ENCODE measurements at regions not wholly inside any gene's neighbourhood (a gene's known extent, or its start where the extent isn't known, plus 50 kb on each side); places are given as distances from the start of the nearest gene placed in this dataset.

GRCh38 chr5:68587171-68587570 is 371.6 kb downstream of the PIK3R1 start:
- no peak for DNase-seq (ENCODE audit: low read depth)

- no peak for DNase-seq (ENCODE audit: low read depth)
These were observed 376.3 kb downstream of the PIK3R1 start for GRCh38 chr5:68591850-68592249.

- no peak for DNase-seq (ENCODE audit: low read depth)
These were observed 376.8 kb downstream of the PIK3R1 start for GRCh38 chr5:68592351-68592750.

GRCh38 chr5:68593211-68593671 is 377.7 kb downstream of the PIK3R1 start:
- DNase-seq (ENCODE audit: low read depth), result no peak

GRCh38 chr5:68612972-68613371 is 397.4 kb downstream of the PIK3R1 start:
- DNase-seq (ENCODE audit: low read depth), result no peak

GRCh38 chr5:68618501-68618900 is 402.9 kb downstream of the PIK3R1 start:
- DNase-seq (ENCODE audit: low read depth), result no peak

- DNase-seq (ENCODE audit: low read depth), result no peak
These were observed 411.4 kb downstream of the PIK3R1 start for GRCh38 chr5:68627001-68627400.

- DNase-seq (ENCODE audit: low read depth), result no peak
These were observed 412.7 kb downstream of the PIK3R1 start for GRCh38 chr5:68628082-68628814.

GRCh38 chr5:68630354-68630753 is 414.8 kb downstream of the PIK3R1 start:
- no peak for DNase-seq (ENCODE audit: low read depth)

- no peak for DNase-seq (ENCODE audit: low read depth)
These were observed 416.3 kb downstream of the PIK3R1 start for GRCh38 chr5:68631884-68632283.

GRCh38 chr5:68641211-68641610 is 425.7 kb downstream of the PIK3R1 start:
- DNase-seq (ENCODE audit: low read depth), result no peak

GRCh38 chr5:68643064-68643463 is 427.5 kb downstream of the PIK3R1 start:
- DNase-seq (ENCODE audit: low read depth), result no peak

GRCh38 chr5:68644971-68645370 is 429.4 kb downstream of the PIK3R1 start:
- DNase-seq (ENCODE audit: low read depth), result no peak

GRCh38 chr5:68646144-68646543 is 430.6 kb downstream of the PIK3R1 start:
- DNase-seq (ENCODE audit: low read depth), result no peak

GRCh38 chr5:68647743-68648142 is 432.2 kb downstream of the PIK3R1 start:
- no peak for DNase-seq (ENCODE audit: low read depth)

GRCh38 chr5:68648944-68649857 is 433.6 kb downstream of the PIK3R1 start:
- DNase-seq (ENCODE audit: low read depth), result no peak

GRCh38 chr5:68652534-68652965 is 437.0 kb downstream of the PIK3R1 start:
- no peak for DNase-seq (ENCODE audit: low read depth)

GRCh38 chr5:68653471-68653870 is 437.9 kb downstream of the PIK3R1 start:
- DNase-seq (ENCODE audit: low read depth), result no peak

GRCh38 chr5:68657055-68657961 is 436.5 kb upstream of the SLC30A5 start:
- no peak for DNase-seq (ENCODE audit: low read depth)

- DNase-seq (ENCODE audit: low read depth), result no peak
These were observed 434.9 kb upstream of the SLC30A5 start for GRCh38 chr5:68658810-68659372.

- no peak for DNase-seq (ENCODE audit: low read depth)
These were observed 433.9 kb upstream of the SLC30A5 start for GRCh38 chr5:68659881-68660280.

- DNase-seq (ENCODE audit: low read depth), result no peak
These were observed 432.6 kb upstream of the SLC30A5 start for GRCh38 chr5:68661237-68661636.

Measured in activated gamma-delta T cell treated with anti-CD3 and anti-CD28 coated beads, Interleukin-2, amount 50 U/mL, for 16 hours (primary cell).